ENCODE measurements at regions not wholly inside any gene's neighbourhood (a gene's known extent, or its start where the extent isn't known, plus 50 kb on each side); places are given as distances from the start of the nearest gene placed in this dataset.

GRCh38 chr15:46622851-46623250 lies 988.0 kb downstream of the SQOR start:
- H3K36me3 ChIP-seq (replicated peaks; ENCODE audit: insufficient read depth, low read length): no peaks in the 10 kb centered on the region
- DNase-seq: no peak
- H3K9me3 ChIP-seq (replicated peaks; ENCODE audit: insufficient read depth, low read length): no peaks in the 10 kb centered on the region
- no peaks in the 10 kb centered on the region for H3K4me1 ChIP-seq (ENCODE audit: low read length)
- H3K79me2 ChIP-seq (ENCODE audit: low read length): no peaks in the 10 kb centered on the region
- no peaks in the 10 kb centered on the region for H4K20me1 ChIP-seq (ENCODE audit: insufficient read depth, low read length)
- H3K9ac ChIP-seq (ENCODE audit: low read length): no peak overlapping the region
- no peak overlapping the region for H3K27ac ChIP-seq (ENCODE audit: low read length)
- H3K4me2 ChIP-seq (ENCODE audit: low read depth, low read length): no peak overlapping the region
- no peaks in the 10 kb centered on the region for H3K9me2 ChIP-seq (replicated peaks; ENCODE audit: insufficient read depth, low read length)
- no peak overlapping the region for H3K4me3 ChIP-seq (ENCODE audit: low read length)
- no peaks in the 10 kb centered on the region for H3F3A ChIP-seq (ENCODE audit: insufficient read depth, low read length)
- no peaks in the 10 kb centered on the region for H3K27me3 ChIP-seq (replicated peaks; ENCODE audit: insufficient read depth, low read length)
- TF ChIP-seq EZH2phosphoT487 (IDR thresholded peaks at IDR 0.05; ENCODE audit: low read length) (no peak), EZH2 (optimal IDR thresholded peaks at IDR 0.05; ENCODE audit: low read depth, low read length) (no peak), CTCF (IDR thresholded peaks at IDR 0.05; ENCODE audit: low read length) (no peak)
- no peak overlapping the region for H2AFZ ChIP-seq (ENCODE audit: low read length)

GRCh38 chr15:46636206-46636605 lies 1001.4 kb downstream of the SQOR start:
- DNase-seq: no peak
- Histone ChIP-seq H3F3A (ENCODE audit: insufficient read depth, low read length) (no peaks in the 10 kb centered on the region), H3K4me1 (ENCODE audit: low read length) (no peaks in the 10 kb centered on the region), H3K9ac (ENCODE audit: low read length) (no peak overlapping the region), H2AFZ (ENCODE audit: low read length) (no peak overlapping the region), H3K27me3 (replicated peaks; ENCODE audit: insufficient read depth, low read length) (no peaks in the 10 kb centered on the region), H4K20me1 (ENCODE audit: insufficient read depth, low read length) (no peaks in the 10 kb centered on the region), H3K27ac (ENCODE audit: low read length) (no peak overlapping the region), H3K36me3 (replicated peaks; ENCODE audit: insufficient read depth, low read length) (no peaks in the 10 kb centered on the region), H3K9me3 (replicated peaks; ENCODE audit: insufficient read depth, low read length) (no peaks in the 10 kb centered on the region), H3K4me3 (ENCODE audit: low read length) (no peak overlapping the region), H3K79me2 (ENCODE audit: low read length) (no peaks in the 10 kb centered on the region), H3K4me2 (ENCODE audit: low read depth, low read length) (no peak overlapping the region), H3K9me2 (replicated peaks; ENCODE audit: insufficient read depth, low read length) (no peaks in the 10 kb centered on the region)
- no peak for TF ChIP-seq EZH2phosphoT487 (IDR thresholded peaks at IDR 0.05; ENCODE audit: low read length)
- no peak for TF ChIP-seq CTCF (IDR thresholded peaks at IDR 0.05; ENCODE audit: low read length)
- no peak for TF ChIP-seq EZH2 (optimal IDR thresholded peaks at IDR 0.05; ENCODE audit: low read depth, low read length)

- Histone ChIP-seq H3K4me2 (ENCODE audit: low read depth, low read length) (peak overlapping the region; percentile 16), H3K79me2 (ENCODE audit: low read length) (no peaks in the 10 kb centered on the region), H3K9ac (ENCODE audit: low read length) (no peak overlapping the region), H3K27ac (ENCODE audit: low read length) (no peak overlapping the region), H3K27me3 (replicated peaks; ENCODE audit: insufficient read depth, low read length) (no peaks in the 10 kb centered on the region), H3F3A (ENCODE audit: insufficient read depth, low read length) (no peaks in the 10 kb centered on the region), H3K4me3 (ENCODE audit: low read length) (no peak overlapping the region), H3K9me2 (replicated peaks; ENCODE audit: insufficient read depth, low read length) (no peaks in the 10 kb centered on the region), H4K20me1 (ENCODE audit: insufficient read depth, low read length) (no peaks in the 10 kb centered on the region), H3K9me3 (replicated peaks; ENCODE audit: insufficient read depth, low read length) (no peaks in the 10 kb centered on the region), H2AFZ (ENCODE audit: low read length) (no peak overlapping the region), H3K4me1 (ENCODE audit: low read length) (peaks cover 30% of the 10 kb centered on the region), H3K36me3 (replicated peaks; ENCODE audit: insufficient read depth, low read length) (no peaks in the 10 kb centered on the region)
- no peak for TF ChIP-seq CTCF (IDR thresholded peaks at IDR 0.05; ENCODE audit: low read length)
- TF ChIP-seq EZH2 (optimal IDR thresholded peaks at IDR 0.05; ENCODE audit: low read depth, low read length): no peak
- TF ChIP-seq EZH2phosphoT487 (IDR thresholded peaks at IDR 0.05; ENCODE audit: low read length): no peak
- peak; percentile 27 for DNase-seq
Observed at GRCh38 chr15:46644501-46645481, 1010.0 kb downstream of the SQOR start.

Data from MM.1S (cell line).